ENCODE measurements at regions not wholly inside any gene's neighbourhood (a gene's known extent, or its start where the extent isn't known, plus 50 kb on each side); places are given as distances from the start of the nearest gene placed in this dataset.
"Not testable (repeated sequence)": the region's sequence is repeated elsewhere in the genome, so short reads cannot be mapped to it uniquely, and the experiment has no call there.

GRCh38 chr5:6273749-6274148 is 104.6 kb downstream of the MED10 start:
- no peak for DNase-seq

GRCh38 chr5:6273090-6273735 is 105.1 kb downstream of the MED10 start:
- DNase-seq: no peak

- no peak for DNase-seq
Observed at GRCh38 chr5:6269925-6270324, 108.4 kb downstream of the MED10 start.

- no peak for DNase-seq
Observed at GRCh38 chr5:6266671-6267197, 111.6 kb downstream of the MED10 start.

GRCh38 chr5:6264394-6264793 is 114.0 kb downstream of the MED10 start:
- no peak for DNase-seq

GRCh38 chr5:6262651-6263363 is 115.5 kb downstream of the MED10 start:
- no peak for DNase-seq

GRCh38 chr5:6261668-6262067 is 116.7 kb downstream of the MED10 start:
- no peak for DNase-seq

GRCh38 chr5:6261256-6261655 is 117.1 kb downstream of the MED10 start:
- no peak for DNase-seq

GRCh38 chr5:6260846-6261245 is 117.5 kb downstream of the MED10 start:
- DNase-seq: no peak

GRCh38 chr5:6256901-6257300 is 121.4 kb downstream of the MED10 start:
- DNase-seq: no peak

- no peak for DNase-seq
Observed at GRCh38 chr5:6255956-6256355, 122.4 kb downstream of the MED10 start.

GRCh38 chr5:6253846-6254245 is 124.5 kb downstream of the MED10 start:
- no peak for DNase-seq

- no peak for DNase-seq
Observed at GRCh38 chr5:6253281-6253680, 125.1 kb downstream of the MED10 start.

- DNase-seq: no peak
Observed at GRCh38 chr5:6252581-6252980, 125.8 kb downstream of the MED10 start.

- no peak for DNase-seq
Observed at GRCh38 chr5:6251565-6252102, 126.7 kb downstream of the MED10 start.

- no peak for DNase-seq
Observed at GRCh38 chr5:6250121-6250520, 128.2 kb downstream of the MED10 start.

GRCh38 chr5:6248132-6248531 is 130.2 kb downstream of the MED10 start:
- no peak for DNase-seq

GRCh38 chr5:6246820-6247437 is 131.4 kb downstream of the MED10 start:
- no peak for DNase-seq

- no peak for DNase-seq
Observed at GRCh38 chr5:6244339-6244714, 134.0 kb downstream of the MED10 start.

- no peak for DNase-seq
Observed at GRCh38 chr5:6243706-6244338, 134.5 kb downstream of the MED10 start.

GRCh38 chr5:6241056-6241455 is 137.3 kb downstream of the MED10 start:
- not testable (repeated sequence) for DNase-seq

GRCh38 chr5:6236858-6237481 is 141.4 kb downstream of the MED10 start:
- DNase-seq: no peak

Measured in muscle of back (tissue), 3 donors.